SK-N-SH treated with all-trans-retinoic acid at 6 μM for 48 hours (cell line): ENCODE measurements at regions not wholly inside any gene's neighbourhood (a gene's known extent, or its start where the extent isn't known, plus 50 kb on each side); places are given as distances from the start of the nearest gene placed in this dataset.

ENCODE experiments used
- ARNTL ChIP-seq: fragments of 450-650 bp; formaldehyde crosslinking; IDR thresholded peaks from 2 replicates; pipeline ENCODE4 v1.5.0; 2020; ENCODE audit warnings: low read depth, mild to moderate bottlenecking, moderate library complexity, borderline replicate concordance
- GLIS3 ChIP-seq: fragments of 250-450 bp; sonication (Bioruptor Pico); IDR thresholded peaks from 2 replicates; pipeline ENCODE4 v1.5.0; 2020; ENCODE audit warnings: mild to moderate bottlenecking, moderate library complexity
- OSR1 ChIP-seq: fragments of 250-450 bp; sonication (Bioruptor Pico); IDR thresholded peaks from 2 replicates; pipeline ENCODE4 v1.8.0; 2022; ENCODE audit warnings: moderate library complexity, mild to moderate bottlenecking, inconsistent platforms
- RARB ChIP-seq: fragments of 250-450 bp; sonication (Bioruptor Pico); IDR thresholded peaks from 2 replicates; pipeline ENCODE4 v1.8.0; 2021; ENCODE audit warnings: mild to moderate bottlenecking, moderate library complexity
- SNAI2 ChIP-seq: fragments of 250-450 bp; sonication (Bioruptor Pico); IDR thresholded peaks from 2 replicates; pipeline ENCODE4 v1.5.0; 2020; ENCODE audit warnings: mild to moderate bottlenecking, moderate library complexity
- TCF4 ChIP-seq: fragments of 250-450 bp; sonication (Bioruptor Pico); IDR thresholded peaks from 2 replicates; pipeline ENCODE4 v1.8.0; 2021; ENCODE audit warnings: mild to moderate bottlenecking, moderate library complexity, borderline replicate concordance
- ZC3H10 ChIP-seq: fragments of 250-450 bp; sonication (Bioruptor Pico); IDR thresholded peaks from 2 replicates; pipeline ENCODE4 v1.5.1; 2021; ENCODE audit warnings: mild to moderate bottlenecking, moderate library complexity
- ZFP3 ChIP-seq: fragments of 250-450 bp; sonication (Bioruptor Pico); IDR thresholded peaks from 2 replicates; pipeline ENCODE4 v1.5.0; 2020; ENCODE audit warnings: mild to moderate bottlenecking, moderate library complexity
- ZNF565 ChIP-seq: fragments of 450-650 bp; formaldehyde crosslinking; conservative IDR thresholded peaks from 2 replicates; pipeline ENCODE4 v1.5.0; 2020; ENCODE audit warnings: low read depth, mild to moderate bottlenecking, moderate library complexity
- ZNF8 ChIP-seq: fragments of 450-650 bp; formaldehyde crosslinking; IDR thresholded peaks from 2 replicates; pipeline ENCODE4 v1.5.0; 2020; ENCODE audit warnings: mild to moderate bottlenecking, moderate library complexity
- TF ChIP-seq, protein P1 (sequence below): fragments of 250-450 bp; sonication (Bioruptor Pico); IDR thresholded peaks from 2 replicates; pipeline ENCODE4 v1.5.1; 2021; ENCODE audit warnings: mild to moderate bottlenecking, moderate library complexity
- TF ChIP-seq, protein P2 (sequence below): fragments of 250-450 bp; sonication (Bioruptor Pico); IDR thresholded peaks from 2 replicates; pipeline ENCODE4 v1.8.0; 2020; ENCODE audit warnings: mild to moderate bottlenecking, moderate library complexity, borderline replicate concordance

DNA sequence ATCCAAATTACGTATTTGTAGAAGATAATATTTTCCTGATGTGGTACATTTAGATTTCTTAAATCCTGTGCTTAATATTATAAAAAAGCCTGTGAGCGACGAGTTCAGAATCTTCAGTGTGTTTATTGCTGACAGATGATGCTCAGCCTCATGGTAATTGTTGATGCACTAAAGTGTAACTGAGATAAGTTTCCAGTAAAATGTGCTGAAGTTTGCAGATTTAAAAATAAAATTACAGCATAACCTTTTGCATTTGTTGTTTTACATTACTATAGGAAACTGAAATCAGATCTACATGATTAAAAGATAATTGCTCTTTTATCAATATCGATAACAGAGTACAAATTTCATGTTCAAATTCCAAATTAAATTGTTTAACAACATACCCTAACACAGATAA is 307.6 kb downstream of the FIGN start:
- TF ChIP-seq OSR1 (CRISPR knock-in tag) (no peak), ZNF565 (no peak), ZNF8 (CRISPR knock-in tag) (no peak), ARNTL (CRISPR knock-in tag) (no peak), RARB (CRISPR knock-in tag) (no peak), ZC3H10 (CRISPR knock-in tag) (no peak), TCF4 (CRISPR knock-in tag) (no peak), SNAI2 (CRISPR knock-in tag) (no peak), GLIS3 (CRISPR knock-in tag) (no peak), ZFP3 (CRISPR knock-in tag) (no peak)
- TF ChIP-seq, protein P1, sequence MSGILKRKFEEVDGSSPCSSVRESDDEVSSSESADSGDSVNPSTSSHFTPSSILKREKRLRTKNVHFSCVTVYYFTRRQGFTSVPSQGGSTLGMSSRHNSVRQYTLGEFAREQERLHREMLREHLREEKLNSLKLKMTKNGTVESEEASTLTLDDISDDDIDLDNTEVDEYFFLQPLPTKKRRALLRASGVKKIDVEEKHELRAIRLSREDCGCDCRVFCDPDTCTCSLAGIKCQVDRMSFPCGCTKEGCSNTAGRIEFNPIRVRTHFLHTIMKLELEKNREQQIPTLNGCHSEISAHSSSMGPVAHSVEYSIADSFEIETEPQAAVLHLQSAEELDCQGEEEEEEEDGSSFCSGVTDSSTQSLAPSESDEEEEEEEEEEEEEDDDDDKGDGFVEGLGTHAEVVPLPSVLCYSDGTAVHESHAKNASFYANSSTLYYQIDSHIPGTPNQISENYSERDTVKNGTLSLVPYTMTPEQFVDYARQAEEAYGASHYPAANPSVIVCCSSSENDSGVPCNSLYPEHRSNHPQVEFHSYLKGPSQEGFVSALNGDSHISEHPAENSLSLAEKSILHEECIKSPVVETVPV (CRISPR knock-in tag) = no peak
- TF ChIP-seq, protein P2, sequence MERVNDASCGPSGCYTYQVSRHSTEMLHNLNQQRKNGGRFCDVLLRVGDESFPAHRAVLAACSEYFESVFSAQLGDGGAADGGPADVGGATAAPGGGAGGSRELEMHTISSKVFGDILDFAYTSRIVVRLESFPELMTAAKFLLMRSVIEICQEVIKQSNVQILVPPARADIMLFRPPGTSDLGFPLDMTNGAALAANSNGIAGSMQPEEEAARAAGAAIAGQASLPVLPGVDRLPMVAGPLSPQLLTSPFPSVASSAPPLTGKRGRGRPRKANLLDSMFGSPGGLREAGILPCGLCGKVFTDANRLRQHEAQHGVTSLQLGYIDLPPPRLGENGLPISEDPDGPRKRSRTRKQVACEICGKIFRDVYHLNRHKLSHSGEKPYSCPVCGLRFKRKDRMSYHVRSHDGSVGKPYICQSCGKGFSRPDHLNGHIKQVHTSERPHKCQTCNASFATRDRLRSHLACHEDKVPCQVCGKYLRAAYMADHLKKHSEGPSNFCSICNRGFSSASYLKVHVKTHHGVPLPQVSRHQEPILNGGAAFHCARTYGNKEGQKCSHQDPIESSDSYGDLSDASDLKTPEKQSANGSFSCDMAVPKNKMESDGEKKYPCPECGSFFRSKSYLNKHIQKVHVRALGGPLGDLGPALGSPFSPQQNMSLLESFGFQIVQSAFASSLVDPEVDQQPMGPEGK = no peak
